ENCODE measurements at regions not wholly inside any gene's neighbourhood (a gene's known extent, or its start where the extent isn't known, plus 50 kb on each side); places are given as distances from the start of the nearest gene placed in this dataset.

GRCh38 chr9:119789987-119790386, 420.8 kb upstream of the BRINP1 start (continued):
- TF ChIP-seq PRDM10 (tag by site-specific recombination; IDR thresholded peaks at IDR 0.05) (no peak), ZEB2 (tag by site-specific recombination; IDR thresholded peaks at IDR 0.05) (no peak), ZFHX2 (tag by site-specific recombination; conservative IDR thresholded peaks at IDR 0.05) (no peak), PRDM6 (tag by site-specific recombination; IDR thresholded peaks at IDR 0.05) (no peak), ELK4 (IDR thresholded peaks at IDR 0.05; ENCODE audit: borderline replicate concordance, low read depth, low read length) (no peak), TSHZ1 (tag by site-specific recombination; IDR thresholded peaks at IDR 0.05; ENCODE audit: borderline replicate concordance) (no peak), KLF17 (tag by site-specific recombination; IDR thresholded peaks at IDR 0.05) (no peak)

- Histone ChIP-seq H3K9me3 (ENCODE audit: control insufficient read depth, insufficient read depth, low read depth, low read length) (no peaks in the 10 kb centered on the region), H3K27ac (ENCODE audit: extremely low read depth, low read depth, low read length) (no peak overlapping the region), H3K4me1 (ENCODE audit: control insufficient read depth, insufficient read depth, low read length) (no peaks in the 10 kb centered on the region), H3K4me3 (ENCODE audit: low read depth, low read length) (no peak overlapping the region), H3K36me3 (ENCODE audit: control insufficient read depth in 2 of 2, insufficient read depth in 1 of 2, low read length in 2 of 2) (no peaks in the 10 kb centered on the region)
- CTCF ChIA-PET, result no interaction called here
- TF ChIP-seq ZNF792 (tag by site-specific recombination; IDR thresholded peaks at IDR 0.05) (no peak), ZNF529 (tag by site-specific recombination; IDR thresholded peaks at IDR 0.05; ENCODE audit: insufficient replicate concordance) (no peak), ZNF10 (tag by site-specific recombination; IDR thresholded peaks at IDR 0.05) (no peak), ZNF404 (tag by site-specific recombination; IDR thresholded peaks at IDR 0.05) (no peak), TRIM28 (IDR thresholded peaks at IDR 0.05; ENCODE audit: borderline replicate concordance, low read length) (no peak), ZNF169 (tag by site-specific recombination; IDR thresholded peaks at IDR 0.05) (no peak), ZNF155 (tag by site-specific recombination; IDR thresholded peaks at IDR 0.05) (no peak), ZNF623 (tag by site-specific recombination; IDR thresholded peaks at IDR 0.05) (no peak), ZNF560 (tag by site-specific recombination; IDR thresholded peaks at IDR 0.05; ENCODE audit: borderline replicate concordance) (no peak), ZNF426 (tag by site-specific recombination; IDR thresholded peaks at IDR 0.05) (no peak), ZNF138 (tag by site-specific recombination; IDR thresholded peaks at IDR 0.05; ENCODE audit: borderline replicate concordance) (no peak), ZNF148 (tag by site-specific recombination; IDR thresholded peaks at IDR 0.05; ENCODE audit: borderline replicate concordance) (no peak), ZNF777 (tag by site-specific recombination; IDR thresholded peaks at IDR 0.05; ENCODE audit: borderline replicate concordance) (no peak), YY2 (tag by site-specific recombination; IDR thresholded peaks at IDR 0.05) (no peak), GFI1B (tag by site-specific recombination; IDR thresholded peaks at IDR 0.05) (no peak), ZBTB8A (tag by site-specific recombination; IDR thresholded peaks at IDR 0.05) (no peak), ZNF76 (tag by site-specific recombination; IDR thresholded peaks at IDR 0.05; ENCODE audit: borderline replicate concordance, low read depth) (no peak), FEZF1 (tag by site-specific recombination; IDR thresholded peaks at IDR 0.05) (no peak)
- POLR2A ChIA-PET, result no interaction called here
Observed at GRCh38 chr9:119788921-119789320, 419.7 kb upstream of the BRINP1 start.

Measured in HEK293 (cell line).